ENCODE measurements at regions not wholly inside any gene's neighbourhood (a gene's known extent, or its start where the extent isn't known, plus 50 kb on each side); places are given as distances from the start of the nearest gene placed in this dataset.

GRCh38 chr12:98437806-98438595, 77.4 kb upstream of the TMPO start:
- no peak for TF ChIP-seq CTCF (IDR thresholded peaks at IDR 0.05; ENCODE audit: insufficient read depth, low read depth, low read length, missing control alignments)
- H3K4me3 ChIP-seq (ENCODE audit: low read length): no peak overlapping the region

GRCh38 chr12:98438656-98439230, 76.6 kb upstream of the TMPO start:
- TF ChIP-seq CTCF (IDR thresholded peaks at IDR 0.05; ENCODE audit: insufficient read depth, low read depth, low read length, missing control alignments): no peak
- no peak for DNase-seq (ENCODE audit: low read depth)
- no peak overlapping the region for H3K4me3 ChIP-seq (ENCODE audit: low read length)

More at GRCh38 chr12:98437806-98438595, 77.4 kb upstream of the TMPO start:
- no peak for DNase-seq (ENCODE audit: low read depth)

GRCh38 chr12:98439471-98439951, 75.9 kb upstream of the TMPO start:
- TF ChIP-seq CTCF (IDR thresholded peaks at IDR 0.05; ENCODE audit: insufficient read depth, low read depth, low read length, missing control alignments): peak; percentile 1
- no peak overlapping the region for H3K4me3 ChIP-seq (ENCODE audit: low read length)
- no peak for DNase-seq (ENCODE audit: low read depth)

- TF ChIP-seq CTCF (IDR thresholded peaks at IDR 0.05; ENCODE audit: insufficient read depth, low read depth, low read length, missing control alignments): no peak
- DNase-seq (ENCODE audit: low read depth): peak; percentile 96
- no peak overlapping the region for H3K4me3 ChIP-seq (ENCODE audit: low read length)
Observed at GRCh38 chr12:98439981-98440581, 75.3 kb upstream of the TMPO start.

GRCh38 chr12:98446060-98446459, 69.3 kb upstream of the TMPO start:
- TF ChIP-seq CTCF (IDR thresholded peaks at IDR 0.05; ENCODE audit: insufficient read depth, low read depth, low read length, missing control alignments): no peak
- no peak for DNase-seq (ENCODE audit: low read depth)
- no peak overlapping the region for H3K4me3 ChIP-seq (ENCODE audit: low read length)

- TF ChIP-seq CTCF (IDR thresholded peaks at IDR 0.05; ENCODE audit: insufficient read depth, low read depth, low read length, missing control alignments): no peak
- no peak overlapping the region for H3K4me3 ChIP-seq (ENCODE audit: low read length)
- peak; percentile 82 for DNase-seq (ENCODE audit: low read depth)
Observed at GRCh38 chr12:98446682-98447081, 68.7 kb upstream of the TMPO start.
